ENCODE measurements at regions not wholly inside any gene's neighbourhood (a gene's known extent, or its start where the extent isn't known, plus 50 kb on each side); places are given as distances from the start of the nearest gene placed in this dataset.

DNA sequence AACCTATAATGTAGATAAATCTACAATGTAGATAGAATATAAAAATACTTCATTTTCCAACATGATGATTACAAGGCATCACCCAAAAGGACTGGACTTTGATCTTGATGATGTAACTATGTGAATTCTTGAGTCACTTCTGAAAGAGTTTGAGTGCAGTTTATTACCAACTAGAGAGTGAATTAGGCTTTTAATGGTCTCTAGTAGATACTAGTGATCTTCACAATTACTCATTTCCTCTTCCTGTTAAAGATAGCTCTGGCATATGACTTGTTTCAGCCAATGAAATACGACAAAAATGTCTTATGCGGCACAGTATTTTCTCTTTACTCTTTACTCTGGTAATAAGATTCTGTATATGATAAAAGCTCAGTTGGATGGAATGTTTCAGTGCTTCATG lies 1588.1 kb upstream of the B3GALT2 start:
- H3K4me1 ChIP-seq (ENCODE audit: control insufficient read depth in 1 of 2, insufficient read depth in 2 of 2, low read length in 2 of 2), result no peaks in the 10 kb centered on the region
- H2AFZ ChIP-seq (ENCODE audit: low read depth, low read length, poor library complexity, severe bottlenecking), result no peak overlapping the region
- intact Hi-C loops (cut with micrococcal nuclease), result no loop called here
- no peak overlapping the region for H3K27ac ChIP-seq (ENCODE audit: low read depth, low read length)
- no peaks in the 10 kb centered on the region for H3K9me3 ChIP-seq (ENCODE audit: control insufficient read depth in 1 of 2, insufficient read depth in 1 of 2, low read depth in 1 of 2, low read length in 2 of 2)
- no peak overlapping the region for H3K9ac ChIP-seq (ENCODE audit: low read length)
- no peaks in the 10 kb centered on the region for H3K9me2 ChIP-seq (ENCODE audit: insufficient read depth)
- ATAC-seq (no peak), DNase-seq (ENCODE audit: low read depth, low spot score) (no peak)
- H3K27me3 ChIP-seq (ENCODE audit: insufficient read depth, low read length), result no peaks in the 10 kb centered on the region
- RAD21 ChIA-PET (ENCODE audit: low non-redundant PET in 1 of 2, low total read pairs in 2 of 2, uncharacterized antibody in 2 of 2, unreplicated experiment in 2 of 2), result no interaction called here
- H3K79me2 ChIP-seq (ENCODE audit: insufficient read depth, low read length), result no peaks in the 10 kb centered on the region
- no peaks in the 10 kb centered on the region for H4K20me1 ChIP-seq (ENCODE audit: insufficient read depth)
- POLR2A ChIA-PET, result no interaction called here
- no peaks in the 10 kb centered on the region for H3K36me3 ChIP-seq (ENCODE audit: control insufficient read depth in 1 of 2, insufficient read depth in 2 of 2, low read length in 2 of 2)
- TF ChIP-seq RAD21 (IDR thresholded peaks at IDR 0.05; ENCODE audit: low read depth), result no peak
- TF ChIP-seq YY1 (IDR thresholded peaks at IDR 0.05; ENCODE audit: extremely low read depth, insufficient replicate concordance, low read depth, low read length), result no peak
- TF ChIP-seq, protein P1, sequence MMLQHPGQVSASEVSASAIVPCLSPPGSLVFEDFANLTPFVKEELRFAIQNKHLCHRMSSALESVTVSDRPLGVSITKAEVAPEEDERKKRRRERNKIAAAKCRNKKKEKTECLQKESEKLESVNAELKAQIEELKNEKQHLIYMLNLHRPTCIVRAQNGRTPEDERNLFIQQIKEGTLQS (IDR thresholded peaks at IDR 0.05), result no peak
- CTCF ChIA-PET, result no interaction called here
- H3K4me2 ChIP-seq (ENCODE audit: low read length), result no peak overlapping the region
- no TSS peak for BruUV-seq (replicated peaks)
- no peak overlapping the region for H3K4me3 ChIP-seq (replicated peaks in 1 of 2; ENCODE audit: low read depth in 1 of 2, low read length in 2 of 2)

DNA sequence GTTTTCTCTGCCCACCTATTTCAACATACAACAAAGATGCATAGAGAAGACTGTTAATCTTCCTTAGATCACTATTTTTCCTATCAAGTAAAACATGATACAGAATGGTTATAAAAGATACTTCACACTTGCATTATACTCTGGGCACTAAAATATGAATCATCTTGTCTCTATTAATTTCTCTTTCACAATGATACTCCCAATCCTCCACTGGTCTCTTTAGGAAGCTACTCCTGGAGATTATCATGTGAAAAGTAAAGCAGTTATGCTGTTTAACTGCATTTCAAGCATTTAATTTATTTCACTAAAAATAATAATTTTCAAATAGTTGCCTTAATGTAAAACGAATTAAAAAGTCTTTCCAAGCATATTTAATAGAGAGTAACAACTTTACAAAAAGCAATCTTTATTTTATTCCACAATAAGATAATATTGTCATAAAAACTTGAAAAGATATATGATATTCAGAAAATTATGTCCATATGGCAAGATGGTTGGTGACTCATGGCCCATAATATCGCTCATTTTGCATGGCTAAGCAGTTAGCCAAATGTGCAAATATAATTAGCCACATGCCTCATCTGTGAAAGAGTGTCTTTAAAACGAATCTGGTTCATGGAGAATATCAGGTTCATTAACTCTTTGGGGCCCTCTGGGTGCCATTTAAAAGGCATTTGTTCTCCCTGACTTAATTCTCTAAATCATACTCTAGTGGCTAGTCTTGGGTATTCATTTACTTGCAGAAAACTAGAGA lies 1569.0 kb upstream of the B3GALT2 start:
- H3K4me2 ChIP-seq (ENCODE audit: low read length), result no peak overlapping the region
- RAD21 ChIA-PET (ENCODE audit: low non-redundant PET in 1 of 2, low total read pairs in 2 of 2, uncharacterized antibody in 2 of 2, unreplicated experiment in 2 of 2), result no interaction called here
- BruUV-seq (replicated peaks), result no TSS peak
- no peaks in the 10 kb centered on the region for H4K20me1 ChIP-seq (ENCODE audit: insufficient read depth)
- H3K9ac ChIP-seq (ENCODE audit: low read length), result no peak overlapping the region
- TF ChIP-seq, protein P2, sequence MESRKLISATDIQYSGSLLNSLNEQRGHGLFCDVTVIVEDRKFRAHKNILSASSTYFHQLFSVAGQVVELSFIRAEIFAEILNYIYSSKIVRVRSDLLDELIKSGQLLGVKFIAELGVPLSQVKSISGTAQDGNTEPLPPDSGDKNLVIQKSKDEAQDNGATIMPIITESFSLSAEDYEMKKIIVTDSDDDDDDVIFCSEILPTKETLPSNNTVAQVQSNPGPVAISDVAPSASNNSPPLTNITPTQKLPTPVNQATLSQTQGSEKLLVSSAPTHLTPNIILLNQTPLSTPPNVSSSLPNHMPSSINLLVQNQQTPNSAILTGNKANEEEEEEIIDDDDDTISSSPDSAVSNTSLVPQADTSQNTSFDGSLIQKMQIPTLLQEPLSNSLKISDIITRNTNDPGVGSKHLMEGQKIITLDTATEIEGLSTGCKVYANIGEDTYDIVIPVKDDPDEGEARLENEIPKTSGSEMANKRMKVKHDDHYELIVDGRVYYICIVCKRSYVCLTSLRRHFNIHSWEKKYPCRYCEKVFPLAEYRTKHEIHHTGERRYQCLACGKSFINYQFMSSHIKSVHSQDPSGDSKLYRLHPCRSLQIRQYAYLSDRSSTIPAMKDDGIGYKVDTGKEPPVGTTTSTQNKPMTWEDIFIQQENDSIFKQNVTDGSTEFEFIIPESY (IDR thresholded peaks at IDR 0.05; ENCODE audit: extremely low read depth, insufficient replicate concordance, low read length), result no peak
- TF ChIP-seq, protein P3, sequence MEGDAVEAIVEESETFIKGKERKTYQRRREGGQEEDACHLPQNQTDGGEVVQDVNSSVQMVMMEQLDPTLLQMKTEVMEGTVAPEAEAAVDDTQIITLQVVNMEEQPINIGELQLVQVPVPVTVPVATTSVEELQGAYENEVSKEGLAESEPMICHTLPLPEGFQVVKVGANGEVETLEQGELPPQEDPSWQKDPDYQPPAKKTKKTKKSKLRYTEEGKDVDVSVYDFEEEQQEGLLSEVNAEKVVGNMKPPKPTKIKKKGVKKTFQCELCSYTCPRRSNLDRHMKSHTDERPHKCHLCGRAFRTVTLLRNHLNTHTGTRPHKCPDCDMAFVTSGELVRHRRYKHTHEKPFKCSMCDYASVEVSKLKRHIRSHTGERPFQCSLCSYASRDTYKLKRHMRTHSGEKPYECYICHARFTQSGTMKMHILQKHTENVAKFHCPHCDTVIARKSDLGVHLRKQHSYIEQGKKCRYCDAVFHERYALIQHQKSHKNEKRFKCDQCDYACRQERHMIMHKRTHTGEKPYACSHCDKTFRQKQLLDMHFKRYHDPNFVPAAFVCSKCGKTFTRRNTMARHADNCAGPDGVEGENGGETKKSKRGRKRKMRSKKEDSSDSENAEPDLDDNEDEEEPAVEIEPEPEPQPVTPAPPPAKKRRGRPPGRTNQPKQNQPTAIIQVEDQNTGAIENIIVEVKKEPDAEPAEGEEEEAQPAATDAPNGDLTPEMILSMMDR (IDR thresholded peaks at IDR 0.05 in 2 of 3, conservative IDR thresholded peaks at IDR 0.05 in 1 of 3; ENCODE audit: borderline replicate concordance in 1 of 3, insufficient read depth in 1 of 3, low read depth in 2 of 3, low read length in 2 of 3), result no peak
- no peak for TF ChIP-seq JUND (IDR thresholded peaks at IDR 0.05)
- TF ChIP-seq EGR1 (IDR thresholded peaks at IDR 0.05; ENCODE audit: low read depth), result no peak
- no peak for TF ChIP-seq ZFX (IDR thresholded peaks at IDR 0.05)
- TF ChIP-seq CEBPB (IDR thresholded peaks at IDR 0.05; ENCODE audit: low read depth), result no peak
- TF ChIP-seq, protein P1 (IDR thresholded peaks at IDR 0.05), result no peak
- TF ChIP-seq ELF1 (IDR thresholded peaks at IDR 0.05; ENCODE audit: borderline replicate concordance, low read depth), result no peak
- no peak overlapping the region for H2AFZ ChIP-seq (ENCODE audit: low read depth, low read length, poor library complexity, severe bottlenecking)
- no peak for ATAC-seq
- intact Hi-C loops (cut with micrococcal nuclease), result no loop called here
- H3K79me2 ChIP-seq (ENCODE audit: insufficient read depth, low read length), result no peaks in the 10 kb centered on the region
- CTCF ChIA-PET, result no interaction called here
- no peaks in the 10 kb centered on the region for H3K9me2 ChIP-seq (ENCODE audit: insufficient read depth)
- no peaks in the 10 kb centered on the region for H3K27me3 ChIP-seq (ENCODE audit: insufficient read depth, low read length)
- POLR2A ChIA-PET, result no interaction called here
- no peak overlapping the region for H3K27ac ChIP-seq (ENCODE audit: low read depth, low read length)
- no peak overlapping the region for H3K4me3 ChIP-seq (replicated peaks in 1 of 2; ENCODE audit: low read depth in 1 of 2, low read length in 2 of 2)
- no peak for DNase-seq (ENCODE audit: low read depth, low spot score)
- no peaks in the 10 kb centered on the region for H3K9me3 ChIP-seq (ENCODE audit: control insufficient read depth in 1 of 2, insufficient read depth in 1 of 2, low read depth in 1 of 2, low read length in 2 of 2)
- H3K36me3 ChIP-seq (ENCODE audit: control insufficient read depth in 1 of 2, insufficient read depth in 2 of 2, low read length in 2 of 2), result no peaks in the 10 kb centered on the region
- H3K4me1 ChIP-seq (ENCODE audit: control insufficient read depth in 1 of 2, insufficient read depth in 2 of 2, low read length in 2 of 2), result no peaks in the 10 kb centered on the region

Measured in HCT116 (cell line).